ENCODE measurements at regions not wholly inside any gene's neighbourhood (a gene's known extent, or its start where the extent isn't known, plus 50 kb on each side); places are given as distances from the start of the nearest gene placed in this dataset.
"Not testable (repeated sequence)": the region's sequence is repeated elsewhere in the genome, so short reads cannot be mapped to it uniquely, and the experiment has no call there.

DNA sequence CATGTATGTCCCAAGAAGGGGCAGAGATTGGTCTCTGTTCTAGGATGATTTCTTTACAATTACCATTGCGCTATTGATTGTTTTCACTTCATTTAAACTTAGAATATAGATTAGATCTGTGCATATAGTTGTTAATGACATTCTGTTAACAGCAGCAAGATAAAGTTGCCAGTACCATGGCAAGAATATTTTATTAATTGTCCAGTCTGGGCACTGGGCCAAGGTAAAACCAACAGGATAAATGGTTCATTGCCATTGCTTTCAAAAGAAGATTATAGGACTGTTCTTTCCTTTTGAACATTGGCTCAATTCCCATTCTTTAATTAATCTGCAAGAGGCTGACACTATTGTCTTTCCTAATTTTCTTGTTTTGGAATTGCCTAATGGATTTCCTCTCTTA lies 592.4 kb downstream of the RFPL4B start:
- Histone ChIP-seq H3K36me3 (ENCODE audit: control insufficient read depth in 2 of 2, insufficient read depth in 2 of 2, low read length in 1 of 2) (no peaks in the 10 kb centered on the region), H3K4me1 (ENCODE audit: control insufficient read depth in 2 of 2, insufficient read depth in 2 of 2, low read length in 2 of 2) (no peaks in the 10 kb centered on the region), H3K9me3 (ENCODE audit: control insufficient read depth in 2 of 2, insufficient read depth in 1 of 2, low read length in 1 of 2) (no peaks in the 10 kb centered on the region), H3K27ac (ENCODE audit: low read depth in 1 of 2, low read length in 1 of 2) (no peak overlapping the region), H3K27me3 (ENCODE audit: control insufficient read depth in 2 of 2, insufficient read depth in 1 of 2, low read length in 1 of 2) (no peaks in the 10 kb centered on the region), H3K4me3 (ENCODE audit: low read length in 2 of 2) (no peak overlapping the region)
- 93% methylated on average over 1 of the region's 1 CpG for WGBS
- DNase-seq (ENCODE audit: low read depth in 6 of 9, low spot score in 9 of 9), result no peak

DNA sequence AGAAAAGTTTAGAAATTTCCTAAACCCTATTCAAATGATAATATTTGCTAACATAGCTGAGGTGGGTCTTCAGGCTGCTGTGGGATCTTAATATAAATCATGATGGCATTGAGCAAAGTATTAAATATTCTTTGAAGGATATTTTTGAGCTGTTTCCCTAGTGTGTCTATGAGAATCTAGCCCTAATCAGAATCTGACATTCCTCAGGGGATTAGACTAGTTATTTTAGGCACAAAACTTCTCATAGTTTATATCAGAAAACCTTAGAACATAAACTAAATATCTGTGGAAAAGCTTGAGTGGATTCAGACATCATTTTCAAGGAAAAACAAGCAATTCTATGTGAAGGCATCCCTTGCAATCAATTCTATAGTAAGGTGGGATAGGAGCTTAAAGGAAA lies 594.5 kb downstream of the RFPL4B start:
- Histone ChIP-seq H3K9me3 (ENCODE audit: control insufficient read depth in 2 of 2, insufficient read depth in 1 of 2, low read length in 1 of 2) (no peaks in the 10 kb centered on the region), H3K4me3 (ENCODE audit: low read length in 2 of 2) (no peak overlapping the region), H3K27me3 (ENCODE audit: control insufficient read depth in 2 of 2, insufficient read depth in 1 of 2, low read length in 1 of 2) (no peaks in the 10 kb centered on the region), H3K4me1 (ENCODE audit: control insufficient read depth in 2 of 2, insufficient read depth in 2 of 2, low read length in 2 of 2) (no peaks in the 10 kb centered on the region), H3K27ac (ENCODE audit: low read depth in 1 of 2, low read length in 1 of 2) (no peak overlapping the region), H3K36me3 (ENCODE audit: control insufficient read depth in 2 of 2, insufficient read depth in 2 of 2, low read length in 1 of 2) (no peaks in the 10 kb centered on the region)
- no peak for DNase-seq (ENCODE audit: low read depth in 6 of 9, low spot score in 9 of 9)

DNA sequence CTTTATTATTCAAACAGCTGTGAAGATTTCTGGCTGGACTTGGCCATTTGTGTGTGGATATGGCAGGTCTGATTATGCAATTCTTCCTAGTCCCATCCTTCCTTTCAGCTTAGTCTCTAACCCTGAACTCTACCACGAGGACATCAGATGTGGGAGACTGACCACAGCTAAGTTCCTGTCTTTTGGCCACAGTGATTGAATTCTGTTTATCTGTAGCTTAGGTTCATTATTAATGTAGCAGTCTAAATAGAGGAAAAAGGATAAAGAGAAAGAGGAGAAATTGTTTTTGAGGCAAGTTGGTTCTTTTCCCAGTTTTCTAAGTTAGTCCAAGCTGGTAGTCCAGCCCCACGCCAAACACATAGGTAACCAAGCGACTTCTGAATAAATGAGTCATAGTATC lies 598.9 kb downstream of the RFPL4B start:
- no peaks in the 10 kb centered on the region for H3K36me3 ChIP-seq (ENCODE audit: control insufficient read depth in 2 of 2, insufficient read depth in 2 of 2, low read length in 1 of 2)
- WGBS, result 83% methylated on average over 3 of the region's 3 CpGs
- H3K27ac ChIP-seq (ENCODE audit: low read depth in 1 of 2, low read length in 1 of 2), result no peak overlapping the region
- H3K27me3 ChIP-seq (ENCODE audit: control insufficient read depth in 2 of 2, insufficient read depth in 1 of 2, low read length in 1 of 2), result no peaks in the 10 kb centered on the region
- no peaks in the 10 kb centered on the region for H3K4me1 ChIP-seq (ENCODE audit: control insufficient read depth in 2 of 2, insufficient read depth in 2 of 2, low read length in 2 of 2)
- DNase-seq (ENCODE audit: low read depth in 6 of 9, low spot score in 9 of 9), result no peak
- H3K9me3 ChIP-seq (ENCODE audit: control insufficient read depth in 2 of 2, insufficient read depth in 1 of 2, low read length in 1 of 2), result no peaks in the 10 kb centered on the region
- H3K4me3 ChIP-seq (ENCODE audit: low read length in 2 of 2), result no peak overlapping the region

DNA sequence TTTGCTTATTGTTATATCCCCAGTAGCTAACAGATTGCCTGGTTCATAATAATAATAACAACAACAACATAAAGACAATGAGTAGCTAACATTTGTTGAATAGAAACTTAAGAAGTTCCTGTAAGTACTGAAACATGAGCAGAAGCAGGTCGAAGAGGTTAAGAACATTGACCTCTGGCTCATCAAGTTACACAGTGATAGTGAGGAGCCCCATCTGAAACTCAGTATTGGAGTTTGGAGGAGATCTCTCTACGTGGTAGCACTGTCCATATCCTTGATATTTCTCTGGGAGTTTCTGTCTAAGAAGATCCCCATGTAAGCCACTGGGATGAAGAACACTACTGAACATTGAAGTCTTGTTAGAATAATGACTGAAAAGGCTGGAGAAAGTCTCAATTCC lies 600.4 kb downstream of the RFPL4B start:
- no peaks in the 10 kb centered on the region for H3K27me3 ChIP-seq (ENCODE audit: control insufficient read depth in 2 of 2, insufficient read depth in 1 of 2, low read length in 1 of 2)
- H3K36me3 ChIP-seq (ENCODE audit: control insufficient read depth in 2 of 2, insufficient read depth in 2 of 2, low read length in 1 of 2), result no peaks in the 10 kb centered on the region
- H3K4me3 ChIP-seq (ENCODE audit: low read length in 2 of 2), result no peak overlapping the region
- DNase-seq (ENCODE audit: low read depth in 6 of 9, low spot score in 9 of 9), result no peak
- H3K27ac ChIP-seq (ENCODE audit: low read depth in 1 of 2, low read length in 1 of 2), result no peak overlapping the region
- 79% methylated on average over 2 of the region's 2 CpGs for WGBS
- H3K9me3 ChIP-seq (ENCODE audit: control insufficient read depth in 2 of 2, insufficient read depth in 1 of 2, low read length in 1 of 2), result no peaks in the 10 kb centered on the region
- H3K4me1 ChIP-seq (ENCODE audit: control insufficient read depth in 2 of 2, insufficient read depth in 2 of 2, low read length in 2 of 2), result no peaks in the 10 kb centered on the region

DNA sequence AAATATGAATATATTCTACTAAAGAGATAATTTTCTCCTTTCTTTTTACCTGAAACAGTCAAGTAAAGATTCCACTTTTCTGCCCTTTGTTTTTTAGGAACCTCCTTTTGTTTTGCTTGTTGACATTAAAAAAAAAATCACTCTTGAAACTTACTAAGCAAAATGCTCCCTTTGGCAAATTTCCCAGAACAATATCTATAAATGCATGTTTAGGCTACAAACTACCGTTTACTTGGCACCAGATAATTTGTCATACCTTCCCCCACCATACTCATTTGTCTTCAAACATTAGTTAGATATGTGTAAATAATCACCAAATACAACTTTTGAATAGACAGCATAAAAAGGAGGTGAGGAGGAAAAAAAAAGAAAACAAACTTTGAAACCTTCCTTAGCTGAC lies 604.7 kb downstream of the RFPL4B start:
- 92% methylated on average over 1 of the region's 1 CpG for WGBS
- no peaks in the 10 kb centered on the region for H3K27me3 ChIP-seq (ENCODE audit: control insufficient read depth in 2 of 2, insufficient read depth in 1 of 2, low read length in 1 of 2)
- no peaks in the 10 kb centered on the region for H3K4me1 ChIP-seq (ENCODE audit: control insufficient read depth in 2 of 2, insufficient read depth in 2 of 2, low read length in 2 of 2)
- no peak for DNase-seq (ENCODE audit: low read depth in 6 of 9, low spot score in 9 of 9)
- H3K4me3 ChIP-seq (ENCODE audit: low read length in 2 of 2), result no peak overlapping the region
- H3K36me3 ChIP-seq (ENCODE audit: control insufficient read depth in 2 of 2, insufficient read depth in 2 of 2, low read length in 1 of 2), result no peaks in the 10 kb centered on the region
- no peaks in the 10 kb centered on the region for H3K9me3 ChIP-seq (ENCODE audit: control insufficient read depth in 2 of 2, insufficient read depth in 1 of 2, low read length in 1 of 2)
- no peak overlapping the region for H3K27ac ChIP-seq (ENCODE audit: low read depth in 1 of 2, low read length in 1 of 2)

DNA sequence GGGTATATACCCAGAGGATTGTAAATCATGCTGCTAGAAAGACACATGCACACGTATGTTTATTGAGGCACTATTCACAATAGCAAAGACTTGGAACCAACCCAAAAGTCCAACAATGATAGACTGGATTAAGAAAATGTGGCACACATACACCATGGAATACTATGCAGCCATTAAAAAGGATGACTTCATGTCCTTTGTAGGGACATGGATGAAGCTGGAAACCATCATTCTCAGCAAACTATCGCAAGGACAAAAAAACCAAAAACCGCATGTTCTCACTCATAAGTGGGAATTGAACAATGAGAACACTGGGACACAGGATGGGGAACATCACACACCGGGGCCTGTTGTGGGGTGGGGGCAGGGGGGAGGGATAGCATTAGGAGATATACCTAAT lies 608.6 kb downstream of the RFPL4B start:
- DNase-seq (ENCODE audit: low read depth in 6 of 9, low spot score in 9 of 9); H3K4me3 ChIP-seq (ENCODE audit: low read length in 2 of 2); H3K9me3 ChIP-seq (ENCODE audit: control insufficient read depth in 2 of 2, insufficient read depth in 1 of 2, low read length in 1 of 2); H3K27ac ChIP-seq (ENCODE audit: low read depth in 1 of 2, low read length in 1 of 2); H3K27me3 ChIP-seq (ENCODE audit: control insufficient read depth in 2 of 2, insufficient read depth in 1 of 2, low read length in 1 of 2); H3K36me3 ChIP-seq (ENCODE audit: control insufficient read depth in 2 of 2, insufficient read depth in 2 of 2, low read length in 1 of 2); H3K4me1 ChIP-seq (ENCODE audit: control insufficient read depth in 2 of 2, insufficient read depth in 2 of 2, low read length in 2 of 2): not testable (repeated sequence)
- over 99% methylated on average over 4 of the region's 4 CpGs for WGBS

DNA sequence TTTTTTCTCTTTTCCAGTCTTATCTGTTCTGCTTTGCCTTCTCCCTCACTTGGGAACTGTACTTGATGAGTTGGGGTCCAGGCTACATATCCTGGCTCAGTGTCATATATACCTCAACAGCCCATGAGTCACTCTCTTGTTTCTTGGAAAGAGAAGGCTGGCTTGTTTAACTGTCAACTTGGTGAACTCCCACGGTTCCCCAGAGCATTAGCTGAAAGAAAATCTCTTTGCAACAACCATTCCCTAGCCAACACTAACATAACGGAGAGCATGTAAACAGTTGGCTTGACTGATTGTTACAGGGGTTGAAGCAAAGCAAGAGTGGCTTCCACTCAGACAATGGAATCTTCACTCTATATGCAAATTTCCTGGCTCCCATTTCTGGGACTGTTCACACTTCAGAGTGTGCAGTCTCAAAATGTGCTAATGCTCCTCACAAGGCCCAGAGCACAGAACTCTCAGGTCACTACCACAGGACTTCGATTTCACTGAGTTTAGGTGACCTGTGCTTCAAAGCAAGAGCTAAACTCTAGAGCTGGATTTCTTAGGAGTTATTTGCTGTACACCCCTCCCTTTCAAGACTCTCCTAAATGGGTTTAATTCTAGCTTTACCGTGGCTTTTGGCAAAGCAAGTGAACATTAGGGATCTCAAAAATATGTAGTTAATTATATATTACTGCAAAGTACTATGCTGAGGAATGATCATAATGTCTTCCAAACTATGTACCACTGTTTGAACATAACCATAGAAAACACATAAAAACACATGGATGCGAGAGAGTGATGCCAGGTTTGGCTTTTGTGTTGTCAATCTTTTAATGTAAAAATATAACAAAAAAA lies 609.8 kb downstream of the RFPL4B start:
- Histone ChIP-seq H3K4me3 (ENCODE audit: low read length in 2 of 2) (no peak overlapping the region), H3K4me1 (ENCODE audit: control insufficient read depth in 2 of 2, insufficient read depth in 2 of 2, low read length in 2 of 2) (no peaks in the 10 kb centered on the region), H3K9me3 (ENCODE audit: control insufficient read depth in 2 of 2, insufficient read depth in 1 of 2, low read length in 1 of 2) (no peaks in the 10 kb centered on the region), H3K27me3 (ENCODE audit: control insufficient read depth in 2 of 2, insufficient read depth in 1 of 2, low read length in 1 of 2) (no peaks in the 10 kb centered on the region), H3K36me3 (ENCODE audit: control insufficient read depth in 2 of 2, insufficient read depth in 2 of 2, low read length in 1 of 2) (no peaks in the 10 kb centered on the region), H3K27ac (ENCODE audit: low read depth in 1 of 2, low read length in 1 of 2) (peak overlapping the region in 1 of 2 donors; percentile 41)
- 88% methylated on average over 5 of the region's 5 CpGs for WGBS
- DNase-seq (ENCODE audit: low read depth in 6 of 9, low spot score in 9 of 9), result peak in 5 of 9 donors; percentile 0 to 27 (median 9)

DNA sequence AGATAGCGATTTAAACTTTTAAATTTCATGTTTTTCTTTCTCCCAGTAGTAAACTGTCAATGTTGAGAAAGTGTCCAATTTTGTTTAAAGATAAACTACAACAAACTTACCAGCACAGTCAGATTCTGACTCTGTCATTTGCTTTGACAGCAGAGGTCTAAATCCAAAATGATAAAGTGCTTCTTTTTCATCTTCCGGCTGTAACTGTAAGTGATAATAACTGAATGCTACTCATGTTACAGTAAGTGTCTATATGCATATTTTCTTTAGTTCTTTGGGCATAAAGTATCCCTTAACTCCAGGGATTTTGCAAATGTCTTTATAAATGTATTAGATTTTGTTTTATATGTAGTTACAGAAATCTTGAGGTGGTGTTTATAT lies 610.4 kb downstream of the RFPL4B start:
- WGBS, result 94% methylated on average over 2 of the region's 2 CpGs
- Histone ChIP-seq H3K36me3 (ENCODE audit: control insufficient read depth in 2 of 2, insufficient read depth in 2 of 2, low read length in 1 of 2) (no peaks in the 10 kb centered on the region), H3K27me3 (ENCODE audit: control insufficient read depth in 2 of 2, insufficient read depth in 1 of 2, low read length in 1 of 2) (no peaks in the 10 kb centered on the region), H3K27ac (ENCODE audit: low read depth in 1 of 2, low read length in 1 of 2) (peak overlapping the region in 1 of 2 donors; percentile 27), H3K9me3 (ENCODE audit: control insufficient read depth in 2 of 2, insufficient read depth in 1 of 2, low read length in 1 of 2) (no peaks in the 10 kb centered on the region), H3K4me3 (ENCODE audit: low read length in 2 of 2) (no peak overlapping the region), H3K4me1 (ENCODE audit: control insufficient read depth in 2 of 2, insufficient read depth in 2 of 2, low read length in 2 of 2) (no peaks in the 10 kb centered on the region)
- DNase-seq (ENCODE audit: low read depth in 6 of 9, low spot score in 9 of 9), result no peak

DNA sequence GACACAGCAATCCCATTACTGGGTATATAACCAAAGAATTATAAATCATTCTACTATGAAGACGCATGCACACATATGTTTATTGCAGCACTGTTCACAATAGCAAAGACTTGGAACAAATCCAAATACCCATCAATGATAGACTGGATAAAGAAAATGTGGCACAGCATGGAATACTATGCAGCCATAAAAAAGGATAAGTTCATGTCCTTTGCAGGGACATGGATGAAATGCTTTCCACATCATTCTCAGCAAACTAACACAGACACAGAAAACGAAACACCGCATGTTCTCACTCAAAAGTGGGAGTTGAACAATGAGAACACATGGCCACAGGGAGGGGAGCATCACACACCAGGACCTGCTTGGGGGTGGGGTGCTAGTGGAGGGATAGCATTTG lies 613.0 kb downstream of the RFPL4B start:
- not testable (repeated sequence) for H3K4me3 ChIP-seq (ENCODE audit: low read length in 2 of 2); H3K36me3 ChIP-seq (ENCODE audit: control insufficient read depth in 2 of 2, insufficient read depth in 2 of 2, low read length in 1 of 2); H3K4me1 ChIP-seq (ENCODE audit: control insufficient read depth in 2 of 2, insufficient read depth in 2 of 2, low read length in 2 of 2); H3K9me3 ChIP-seq (ENCODE audit: control insufficient read depth in 2 of 2, insufficient read depth in 1 of 2, low read length in 1 of 2); DNase-seq (ENCODE audit: low read depth in 6 of 9, low spot score in 9 of 9); H3K27me3 ChIP-seq (ENCODE audit: control insufficient read depth in 2 of 2, insufficient read depth in 1 of 2, low read length in 1 of 2); H3K27ac ChIP-seq (ENCODE audit: low read depth in 1 of 2, low read length in 1 of 2)
- WGBS, result 97% methylated on average over 3 of the region's 3 CpGs

Data from thymus (tissue), 11 donors.